Keratinocyte (primary cell): ENCODE measurements at regions not wholly inside any gene's neighbourhood (a gene's known extent, or its start where the extent isn't known, plus 50 kb on each side); places are given as distances from the start of the nearest gene placed in this dataset.

Experiments
- DNase-seq: peaks from one replicate; pipeline ENCODE4 v3.0.0-alpha.2; 2011; ENCODE audit warnings: low read depth, missing footprints, low spot score
- FAIRE-seq: peaks from 2 replicates; lab custom pipeline; 2011; peaks lifted over from hg19 to GRCh38; lab: Jason Lieb, UNC
- H2AFZ ChIP-seq: 2 replicates; pipeline ENCODE4 v1.6.0; 2012; ENCODE audit warnings: low read length, control low read depth, inconsistent platforms; ENCODE audit not compliant: control insufficient read depth
- H3K27ac ChIP-seq: 2 replicates; pipeline ENCODE4 v1.5.1; 2011; ENCODE audit warnings: low read length; ENCODE audit not compliant: control insufficient read depth, insufficient read depth
- H3K27me3 ChIP-seq: 3 replicates; pipeline ENCODE4 v1.6.0; 2011; ENCODE audit warnings: low read length; ENCODE audit not compliant: control insufficient read depth, insufficient read depth; ENCODE audit errors: extremely low read depth
- H3K36me3 ChIP-seq, 2 experiments: 2 replicates in 1 of 2; 3 replicates in 1 of 2; pipeline ENCODE4 v1.5.1; 2011; ENCODE audit warnings: low read length in 2 of 2, mild to moderate bottlenecking in 1 of 2; ENCODE audit not compliant: control insufficient read depth in 2 of 2, insufficient read depth in 2 of 2; ENCODE audit errors: extremely low read depth in 1 of 2
- H3K4me1 ChIP-seq: 3 replicates; pipeline ENCODE4 v1.5.1; 2011; ENCODE audit warnings: low read length; ENCODE audit not compliant: control insufficient read depth, insufficient read depth; ENCODE audit errors: extremely low read depth
- H3K4me2 ChIP-seq: 3 replicates; pipeline ENCODE4 v1.6.0; 2011; ENCODE audit warnings: low read depth, low read length; ENCODE audit not compliant: control insufficient read depth, insufficient read depth; ENCODE audit errors: extremely low read depth
- H3K4me3 ChIP-seq, 3 experiments: fragments of 200-600 bp in 1 of 3; sonication (generic) in 1 of 3; 2 replicates in 2 of 3; 3 replicates in 1 of 3; pipeline ENCODE4 v1.5.1; 2011 to 2016; ENCODE audit warnings: low read length in 3 of 3, mild to moderate bottlenecking in 3 of 3, control low read depth in 2 of 3, inconsistent platforms in 1 of 3, low read depth in 1 of 3, mixed read lengths in 1 of 3, mixed run types in 1 of 3, moderate library complexity in 1 of 3; ENCODE audit not compliant: control insufficient read depth in 2 of 3, insufficient read depth in 2 of 3; ENCODE audit errors: extremely low read depth in 1 of 3
- H3K79me2 ChIP-seq: 2 replicates; pipeline ENCODE4 v1.6.0; 2012; ENCODE audit warnings: low read length; ENCODE audit not compliant: control insufficient read depth, insufficient read depth
- H3K9ac ChIP-seq: 3 replicates; pipeline ENCODE4 v1.6.0; 2011; ENCODE audit warnings: low read length; ENCODE audit not compliant: control insufficient read depth, insufficient read depth; ENCODE audit errors: extremely low read depth
- H3K9me1 ChIP-seq: 3 replicates; pipeline ENCODE4 v1.6.0; 2011; ENCODE audit warnings: low read length; ENCODE audit not compliant: control insufficient read depth, insufficient read depth; ENCODE audit errors: extremely low read depth
- H3K9me3 ChIP-seq: 2 replicates; pipeline ENCODE4 v1.5.1; 2012; ENCODE audit warnings: low read depth, low read length; ENCODE audit not compliant: control insufficient read depth
- H4K20me1 ChIP-seq: 3 replicates; pipeline ENCODE4 v1.6.0; 2011; ENCODE audit warnings: low read length; ENCODE audit not compliant: control insufficient read depth, insufficient read depth; ENCODE audit errors: extremely low read depth
- EZH2 ChIP-seq: IDR thresholded peaks from one replicate; pipeline ENCODE4 v1.6.1; 2012; ENCODE audit warnings: inconsistent platforms, mild to moderate bottlenecking, low read length, moderate library complexity
- dilution Hi-C: fragments of 300-500 bp; cut with MboI; formaldehyde crosslinking; loops from one replicate; pipeline ENCODE4 v1.7.0; 2020; ENCODE audit warnings: low sequenced_read_pairs; ENCODE audit not compliant: extremely low pct_ligation_motif_present
- TF ChIP-seq, protein P1 (sequence below), 3 experiments: IDR thresholded peaks in 1 of 3; conservative IDR thresholded peaks in 1 of 3; optimal IDR thresholded peaks in 1 of 3; 2 replicates in 2 of 3; 3 replicates in 1 of 3; pipeline versions ENCODE3 to v1.5.1; 2011; ENCODE audit warnings: low read length in 3 of 3, mild to moderate bottlenecking in 3 of 3, moderate library complexity in 2 of 3, control low read depth in 1 of 3, inconsistent platforms in 1 of 3; ENCODE audit not compliant: insufficient read depth in 2 of 3; ENCODE audit errors: extremely low read depth in 1 of 3

DNA sequence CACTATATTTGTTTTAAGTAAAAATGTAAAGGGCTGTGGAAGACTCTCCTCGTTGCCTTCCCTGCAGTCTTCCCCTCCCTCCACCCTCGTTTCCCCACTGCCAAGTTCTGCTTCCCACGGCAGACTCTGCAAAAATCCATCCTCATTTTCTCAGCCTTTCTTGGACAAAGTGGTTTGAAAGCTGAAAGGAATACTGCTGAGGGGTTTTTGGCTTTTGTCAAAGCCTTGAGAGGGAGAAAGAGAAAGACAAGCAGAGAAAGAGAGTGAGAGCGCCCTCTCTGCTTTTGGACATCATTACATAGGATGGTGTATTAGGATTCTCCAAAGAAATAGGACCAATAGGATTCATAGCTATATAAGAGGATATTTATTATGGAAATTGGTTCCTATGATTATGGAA lies 455.9 kb upstream of the SOX11 start:
- Histone ChIP-seq H3K9ac (no peak overlapping the region), H3K9me1 (no peaks in the 10 kb centered on the region), H3K27ac (no peak overlapping the region), H3K36me3 (no peaks in the 10 kb centered on the region), H2AFZ (no peak overlapping the region), H4K20me1 (no peaks in the 10 kb centered on the region), H3K4me1 (no peaks in the 10 kb centered on the region), H3K4me3 (no peak overlapping the region), H3K9me3 (no peaks in the 10 kb centered on the region), H3K79me2 (no peaks in the 10 kb centered on the region), H3K4me2 (no peak overlapping the region), H3K27me3 (no peaks in the 10 kb centered on the region)
- FAIRE-seq (no peak), DNase-seq (no peak)
- dilution Hi-C loops, result no loop called here
- TF ChIP-seq, protein P1, sequence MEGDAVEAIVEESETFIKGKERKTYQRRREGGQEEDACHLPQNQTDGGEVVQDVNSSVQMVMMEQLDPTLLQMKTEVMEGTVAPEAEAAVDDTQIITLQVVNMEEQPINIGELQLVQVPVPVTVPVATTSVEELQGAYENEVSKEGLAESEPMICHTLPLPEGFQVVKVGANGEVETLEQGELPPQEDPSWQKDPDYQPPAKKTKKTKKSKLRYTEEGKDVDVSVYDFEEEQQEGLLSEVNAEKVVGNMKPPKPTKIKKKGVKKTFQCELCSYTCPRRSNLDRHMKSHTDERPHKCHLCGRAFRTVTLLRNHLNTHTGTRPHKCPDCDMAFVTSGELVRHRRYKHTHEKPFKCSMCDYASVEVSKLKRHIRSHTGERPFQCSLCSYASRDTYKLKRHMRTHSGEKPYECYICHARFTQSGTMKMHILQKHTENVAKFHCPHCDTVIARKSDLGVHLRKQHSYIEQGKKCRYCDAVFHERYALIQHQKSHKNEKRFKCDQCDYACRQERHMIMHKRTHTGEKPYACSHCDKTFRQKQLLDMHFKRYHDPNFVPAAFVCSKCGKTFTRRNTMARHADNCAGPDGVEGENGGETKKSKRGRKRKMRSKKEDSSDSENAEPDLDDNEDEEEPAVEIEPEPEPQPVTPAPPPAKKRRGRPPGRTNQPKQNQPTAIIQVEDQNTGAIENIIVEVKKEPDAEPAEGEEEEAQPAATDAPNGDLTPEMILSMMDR (optimal IDR thresholded peaks at IDR 0.05 in 1 of 3, IDR thresholded peaks at IDR 0.05 in 1 of 3, conservative IDR thresholded peaks at IDR 0.05 in 1 of 3; ENCODE audit: extremely low read depth in 1 of 3, insufficient read depth in 2 of 3, low read length in 3 of 3), result no peak
- TF ChIP-seq EZH2, result no peak

DNA sequence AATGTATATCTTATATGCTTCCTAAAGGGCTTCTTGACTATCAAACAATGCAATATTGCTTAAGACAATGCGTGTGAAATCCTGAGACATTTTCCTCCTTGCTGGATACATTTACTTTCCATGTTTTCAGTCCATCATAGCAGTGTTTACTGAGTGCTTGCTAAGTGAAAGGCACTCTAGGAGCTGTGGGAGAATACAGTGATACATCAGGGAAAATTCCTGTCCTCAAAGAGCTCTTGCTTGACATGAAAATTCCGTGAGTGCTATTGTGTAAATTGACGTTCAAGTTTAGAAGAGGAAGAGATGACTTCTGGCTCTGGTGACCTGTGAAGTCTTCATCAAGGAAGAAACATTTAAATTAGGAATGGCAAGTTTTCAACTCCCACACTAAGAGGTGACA lies 449.4 kb upstream of the SOX11 start:
- H3K4me1 ChIP-seq, result no peaks in the 10 kb centered on the region

More for the DNA sequence above, 449.4 kb upstream of the SOX11 start:
- dilution Hi-C loops, result no loop called here
- H3K9me1 ChIP-seq, result no peaks in the 10 kb centered on the region
- no peaks in the 10 kb centered on the region for H3K27me3 ChIP-seq
- H3K9me3 ChIP-seq, result no peaks in the 10 kb centered on the region
- TF ChIP-seq EZH2, result no peak
- TF ChIP-seq, protein P1 (optimal IDR thresholded peaks at IDR 0.05 in 1 of 3, IDR thresholded peaks at IDR 0.05 in 1 of 3, conservative IDR thresholded peaks at IDR 0.05 in 1 of 3; ENCODE audit: extremely low read depth in 1 of 3, insufficient read depth in 2 of 3, low read length in 3 of 3), result no peak
- H3K4me3 ChIP-seq, result no peak overlapping the region
- no peak overlapping the region for H3K27ac ChIP-seq
- H3K79me2 ChIP-seq, result no peaks in the 10 kb centered on the region
- no peak overlapping the region for H3K4me2 ChIP-seq
- H3K36me3 ChIP-seq, result no peaks in the 10 kb centered on the region
- no peak overlapping the region for H2AFZ ChIP-seq
- no peak for FAIRE-seq
- H3K9ac ChIP-seq, result no peak overlapping the region
- no peaks in the 10 kb centered on the region for H4K20me1 ChIP-seq
- DNase-seq, result no peak
